WTC11 (cell line): ENCODE measurements at regions not wholly inside any gene's neighbourhood (a gene's known extent, or its start where the extent isn't known, plus 50 kb on each side); places are given as distances from the start of the nearest gene placed in this dataset.

Experiments used
- ATAC-seq: fragments of 200-7000 bp; cut with Tn5 transposase; 2 replicates; pipeline ENCODE4 v1.10.0; 2021; ENCODE audit warnings: mild to moderate bottlenecking, moderate library complexity
- CTCF ChIA-PET: fragments of 300-600 bp; sonication (Branson Sonifier 250); formaldehyde crosslinking; loops from one replicate; lab custom pipeline; 2021; ENCODE audit warnings: antibody characterized with exemption; lab: Charles Lee
- POLR2A ChIA-PET: fragments of 350-600 bp; sonication (Branson Sonifier 250); formaldehyde crosslinking; loops from one replicate; lab custom pipeline; 2021; ENCODE audit warnings: antibody characterized with exemption; lab: Charles Lee
- DNase-seq: peaks from one replicate; pipeline ENCODE4 v3.0.0; 2021; ENCODE audit warnings: low spot score
- H3K27ac Mint-ChIP-seq: 2 replicates; pipeline ENCODE4 v1.8.0; 2021; ENCODE audit warnings: mixed read lengths
- H3K27me3 Mint-ChIP-seq: 2 replicates; pipeline ENCODE4 v1.8.0; 2021; ENCODE audit warnings: low read depth, mild to moderate bottlenecking, moderate library complexity, mixed read lengths
- H3K36me3 Mint-ChIP-seq: 2 replicates; pipeline ENCODE4 v1.8.0; 2021; ENCODE audit warnings: mixed read lengths
- H3K4me1 Mint-ChIP-seq: 2 replicates; pipeline ENCODE4 v1.8.0; 2022; ENCODE audit warnings: mixed read lengths
- H3K4me3 Mint-ChIP-seq: 2 replicates; pipeline ENCODE4 v1.8.0; 2021; ENCODE audit warnings: mild to moderate bottlenecking, moderate library complexity, mixed read lengths
- H3K9me3 Mint-ChIP-seq: 2 replicates; pipeline ENCODE4 v1.8.0; 2021; ENCODE audit warnings: mixed read lengths
- AR ChIP-seq: fragments of 250-450 bp; sonication (Bioruptor Pico); IDR thresholded peaks from 2 replicates; pipeline ENCODE4 v1.9.0; 2021; ENCODE audit warnings: mild to moderate bottlenecking
- ARID4B ChIP-seq: sonication (generic); formaldehyde crosslinking; IDR thresholded peaks from 2 replicates; pipeline ENCODE4 v1.8.0; 2023; ENCODE audit warnings: missing genetic modification reagents, mild to moderate bottlenecking, borderline replicate concordance
- CBFB ChIP-seq: sonication (generic); formaldehyde crosslinking; IDR thresholded peaks from 2 replicates; pipeline ENCODE4 v1.8.1; 2022; ENCODE audit warnings: mild to moderate bottlenecking, low read depth, missing genetic modification reagents
- CREB1 ChIP-seq: sonication (generic); formaldehyde crosslinking; IDR thresholded peaks from 2 replicates; pipeline ENCODE4 v1.8.0; 2023; ENCODE audit warnings: mild to moderate bottlenecking, missing genetic modification reagents
- E2F5 ChIP-seq: sonication (generic); formaldehyde crosslinking; IDR thresholded peaks from 2 replicates; pipeline ENCODE4 v1.8.1; 2022; ENCODE audit warnings: mild to moderate bottlenecking, moderate library complexity, missing genetic modification reagents
- ELF4 ChIP-seq: sonication (generic); formaldehyde crosslinking; IDR thresholded peaks from 2 replicates; pipeline ENCODE4 v1.8.1; 2022; ENCODE audit warnings: low read depth, mild to moderate bottlenecking, moderate library complexity, missing genetic modification reagents
- EMX1 ChIP-seq: fragments of 250-450 bp; sonication (Bioruptor Pico); IDR thresholded peaks from 2 replicates; pipeline ENCODE4 v1.8.0; 2021; ENCODE audit warnings: mild to moderate bottlenecking
- MYBL2 ChIP-seq: sonication (generic); formaldehyde crosslinking; IDR thresholded peaks from 2 replicates; pipeline ENCODE4 v1.8.1; 2023; ENCODE audit warnings: mild to moderate bottlenecking, moderate library complexity, missing genetic modification reagents
- NR3C1 ChIP-seq: sonication (generic); formaldehyde crosslinking; conservative IDR thresholded peaks from 2 replicates; pipeline ENCODE4 v1.8.1; 2023; ENCODE audit warnings: low read depth, mild to moderate bottlenecking, missing genetic modification reagents
- PREB ChIP-seq: sonication (generic); formaldehyde crosslinking; IDR thresholded peaks from 2 replicates; pipeline ENCODE4 v1.8.1; 2022; ENCODE audit warnings: mild to moderate bottlenecking, missing genetic modification reagents, moderate library complexity, borderline replicate concordance
- TEAD1 ChIP-seq: sonication (generic); formaldehyde crosslinking; IDR thresholded peaks from 2 replicates; pipeline ENCODE4 v1.8.0; 2022; ENCODE audit warnings: mild to moderate bottlenecking, missing genetic modification reagents
- USF1 ChIP-seq: sonication (generic); formaldehyde crosslinking; IDR thresholded peaks from 2 replicates; pipeline ENCODE4 v1.8.0; 2022; ENCODE audit warnings: mild to moderate bottlenecking, missing genetic modification reagents
- USF2 ChIP-seq: sonication (generic); formaldehyde crosslinking; IDR thresholded peaks from 2 replicates; pipeline ENCODE4 v1.8.1; 2023; ENCODE audit warnings: mild to moderate bottlenecking, missing genetic modification reagents, moderate library complexity
- ZBTB21 ChIP-seq: sonication (generic); formaldehyde crosslinking; IDR thresholded peaks from 2 replicates; pipeline ENCODE4 v1.8.1; 2023; ENCODE audit warnings: mild to moderate bottlenecking, missing genetic modification reagents, borderline replicate concordance
- ZBTB43 ChIP-seq: sonication (generic); formaldehyde crosslinking; IDR thresholded peaks from 2 replicates; pipeline ENCODE4 v1.8.1; 2023; ENCODE audit warnings: mild to moderate bottlenecking, missing genetic modification reagents
- ZNF219 ChIP-seq: sonication (generic); formaldehyde crosslinking; IDR thresholded peaks from 2 replicates; pipeline ENCODE4 v1.8.0; 2023; ENCODE audit warnings: missing genetic modification reagents, mild to moderate bottlenecking, borderline replicate concordance
- ZNF281 ChIP-seq: sonication (generic); formaldehyde crosslinking; IDR thresholded peaks from 2 replicates; pipeline ENCODE4 v1.8.0; 2023; ENCODE audit warnings: mild to moderate bottlenecking, missing genetic modification reagents
- ZNF416 ChIP-seq: fragments of 250-450 bp; sonication (Bioruptor Pico); IDR thresholded peaks from 2 replicates; pipeline ENCODE4 v1.9.0; 2021; ENCODE audit warnings: mild to moderate bottlenecking, inconsistent platforms
- ZNF423 ChIP-seq: fragments of 250-450 bp; sonication (Bioruptor Pico); IDR thresholded peaks from 2 replicates; pipeline ENCODE4 v2.1.2; 2022; ENCODE audit warnings: mild to moderate bottlenecking, moderate library complexity
- ZNF671 ChIP-seq: fragments of 250-450 bp; sonication (Bioruptor Pico); IDR thresholded peaks from 2 replicates; pipeline ENCODE4 v1.8.0; 2021; ENCODE audit warnings: mild to moderate bottlenecking

- TF ChIP-seq ARID4B, result no peak
- TF ChIP-seq MYBL2 (CRISPR knock-in tag), result no peak
- TF ChIP-seq USF2, result no peak
- TF ChIP-seq CBFB (CRISPR knock-in tag), result no peak
These were observed 207.1 kb upstream of the GHITM start (continued) for GRCh38 chr10:83932245-83932644.

- CTCF ChIA-PET, result no interaction called here
- Mint-ChIP-seq H3K36me3 (no peaks in the 10 kb centered on the region), H3K4me3 (no peak overlapping the region), H3K27me3 (no peaks in the 10 kb centered on the region; the same call in 1 of the 2 replicates), H3K4me1 (peaks cover 33% of the 10 kb centered on the region), H3K27ac (no peak overlapping the region), H3K9me3 (no peaks in the 10 kb centered on the region; the same call in 1 of the 2 replicates)
- no peak for ATAC-seq
- DNase-seq, result no peak
- POLR2A ChIA-PET, result no interaction called here
- TF ChIP-seq USF1 (CRISPR knock-in tag) (no peak), ELF4 (CRISPR knock-in tag) (no peak), ZNF281 (CRISPR knock-in tag) (no peak), ZNF423 (CRISPR knock-in tag) (no peak), CREB1 (no peak), ZNF671 (CRISPR knock-in tag) (no peak), AR (CRISPR knock-in tag) (no peak), ZBTB43 (CRISPR knock-in tag) (no peak), E2F5 (CRISPR knock-in tag) (no peak), EMX1 (no peak), PREB (no peak), ZBTB21 (no peak), NR3C1 (CRISPR knock-in tag) (no peak), TEAD1 (CRISPR knock-in tag) (no peak), ZNF219 (CRISPR knock-in tag) (no peak), ZNF416 (CRISPR knock-in tag) (no peak)
These were observed 205.2 kb upstream of the GHITM start for GRCh38 chr10:83934062-83934461.
